ENCODE measurements at regions not wholly inside any gene's neighbourhood (a gene's known extent, or its start where the extent isn't known, plus 50 kb on each side); places are given as distances from the start of the nearest gene placed in this dataset.

GRCh38 chr6:126905917-126906316 lies 212.6 kb upstream of the RSPO3 start:
- DNase-seq (no peak), ATAC-seq (replicated peaks) (no peak)
- H3K4me1 Mint-ChIP-seq = no peaks in the 10 kb centered on the region
- H3K4me3 Mint-ChIP-seq = no peak overlapping the region
- H3K36me3 Mint-ChIP-seq = no peaks in the 10 kb centered on the region
- H3K9me3 Mint-ChIP-seq = no peaks in the 10 kb centered on the region
- H3K27me3 Mint-ChIP-seq = no peaks in the 10 kb centered on the region
- H3K27ac Mint-ChIP-seq = no peak overlapping the region

- DNase-seq (no peak), ATAC-seq (replicated peaks) (no peak)
- Mint-ChIP-seq H3K36me3 (no peaks in the 10 kb centered on the region), H3K4me3 (no peak overlapping the region), H3K27me3 (no peaks in the 10 kb centered on the region), H3K9me3 (no peaks in the 10 kb centered on the region), H3K27ac (no peak overlapping the region), H3K4me1 (no peaks in the 10 kb centered on the region)
Measured at GRCh38 chr6:126907312-126907711, 211.2 kb upstream of the RSPO3 start.

DNA sequence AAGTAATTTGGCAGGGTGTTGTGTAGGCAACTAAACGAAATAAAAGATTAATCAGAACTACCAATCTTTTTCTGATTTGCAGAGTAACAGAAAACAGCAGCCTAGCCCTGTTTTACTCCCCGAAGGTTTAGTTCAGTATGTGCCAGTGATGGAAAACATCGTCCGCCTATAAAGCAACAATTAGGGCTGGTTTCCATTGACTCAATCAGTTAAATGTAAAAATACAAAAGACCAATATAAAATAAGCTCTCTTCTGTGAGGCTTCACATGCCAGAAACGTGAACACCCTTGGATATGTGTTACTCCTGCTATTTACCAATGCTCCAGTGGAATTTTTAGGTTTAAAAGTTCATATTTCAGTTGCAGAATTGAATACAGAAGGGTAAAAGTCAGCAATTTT lies 210.5 kb upstream of the RSPO3 start:
- no peaks in the 10 kb centered on the region for H3K4me1 Mint-ChIP-seq

DNA sequence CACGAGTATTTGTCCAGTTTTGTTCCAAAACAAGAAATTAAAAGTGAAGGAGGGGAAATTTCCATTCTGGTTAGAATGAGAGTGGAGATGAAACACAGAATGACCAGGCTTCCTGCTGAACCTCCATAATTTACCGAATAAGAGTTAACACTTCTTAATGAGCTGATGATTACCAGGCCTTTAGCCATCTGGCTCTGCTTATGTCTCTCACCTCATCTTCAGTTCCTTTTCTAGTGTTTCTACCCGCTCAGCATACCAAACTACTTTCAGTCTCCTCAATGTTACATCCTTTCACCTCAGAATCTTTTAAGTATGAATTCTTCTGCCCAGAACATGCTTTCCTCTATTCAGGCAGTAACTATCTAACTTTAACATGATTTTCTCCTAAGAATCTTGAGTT lies 209.0 kb upstream of the RSPO3 start:
- DNase-seq (no peak), ATAC-seq (replicated peaks) (no peak)
- Mint-ChIP-seq H3K36me3 (no peaks in the 10 kb centered on the region), H3K27me3 (no peaks in the 10 kb centered on the region), H3K27ac (no peak overlapping the region), H3K4me3 (no peak overlapping the region), H3K4me1 (no peaks in the 10 kb centered on the region), H3K9me3 (no peaks in the 10 kb centered on the region)

More for the DNA sequence above, 210.5 kb upstream of the RSPO3 start:
- Mint-ChIP-seq H3K9me3 (no peaks in the 10 kb centered on the region), H3K36me3 (no peaks in the 10 kb centered on the region), H3K27me3 (no peaks in the 10 kb centered on the region), H3K4me3 (no peak overlapping the region), H3K27ac (no peak overlapping the region)
- ATAC-seq (replicated peaks) = no peak
- no peak for DNase-seq

DNA sequence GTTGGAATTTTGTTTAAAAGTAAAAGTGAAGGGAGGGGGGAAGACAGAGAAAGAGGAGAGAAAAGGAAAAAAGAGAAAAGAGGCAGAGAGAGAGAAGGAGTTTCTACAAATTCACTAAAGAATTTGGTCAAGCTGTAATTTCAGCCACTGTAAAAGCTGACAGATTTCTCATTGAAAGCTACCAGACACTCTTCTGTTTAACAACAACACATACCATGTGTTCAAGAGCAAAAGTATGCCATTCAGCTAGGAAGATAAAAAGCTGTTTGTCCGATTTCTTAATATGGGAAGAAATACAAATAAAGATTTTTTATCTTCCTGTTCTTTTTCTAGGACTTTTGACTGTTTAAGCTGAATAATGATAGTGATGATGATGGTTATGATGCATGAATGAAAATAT lies 204.8 kb upstream of the RSPO3 start:
- H3K36me3 Mint-ChIP-seq = no peaks in the 10 kb centered on the region
- DNase-seq = no peak
- H3K27ac Mint-ChIP-seq = no peak overlapping the region

DNA sequence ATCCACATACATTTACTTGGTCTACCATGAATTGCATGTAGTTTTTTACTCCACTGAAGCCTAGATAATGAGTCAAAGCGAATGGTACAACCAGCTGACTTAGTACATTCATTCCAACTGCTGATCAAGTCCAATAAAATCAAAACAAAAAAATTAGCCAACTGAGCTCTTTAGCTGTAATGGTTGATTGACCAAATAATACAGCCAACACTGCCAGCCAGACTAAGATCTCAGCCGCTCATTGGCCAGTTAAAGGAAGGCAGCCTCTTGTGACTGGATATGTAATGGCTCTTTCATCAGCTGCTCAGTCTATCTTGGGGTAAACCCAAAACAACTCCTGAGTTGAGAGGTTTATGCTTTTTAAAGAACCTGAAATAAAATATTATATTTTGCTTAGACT lies 204.3 kb upstream of the RSPO3 start:
- Mint-ChIP-seq H3K4me1 (no peaks in the 10 kb centered on the region), H3K4me3 (no peak overlapping the region), H3K36me3 (no peaks in the 10 kb centered on the region), H3K27ac (no peak overlapping the region), H3K9me3 (no peaks in the 10 kb centered on the region), H3K27me3 (no peaks in the 10 kb centered on the region)
- DNase-seq = no peak
- ATAC-seq (replicated peaks) = no peak

More for the DNA sequence above, 204.8 kb upstream of the RSPO3 start:
- no peak for ATAC-seq (replicated peaks)
- Mint-ChIP-seq H3K27me3 (no peaks in the 10 kb centered on the region), H3K9me3 (no peaks in the 10 kb centered on the region), H3K4me1 (no peaks in the 10 kb centered on the region), H3K4me3 (no peak overlapping the region)

GRCh38 chr6:126914801-126915200 lies 203.7 kb upstream of the RSPO3 start:
- H3K36me3 Mint-ChIP-seq = no peaks in the 10 kb centered on the region
- H3K27ac Mint-ChIP-seq = no peak overlapping the region
- H3K27me3 Mint-ChIP-seq = no peaks in the 10 kb centered on the region
- H3K4me1 Mint-ChIP-seq = no peaks in the 10 kb centered on the region
- ATAC-seq (replicated peaks) = no peak
- no peak for DNase-seq
- H3K9me3 Mint-ChIP-seq = no peaks in the 10 kb centered on the region
- no peak overlapping the region for H3K4me3 Mint-ChIP-seq

- Mint-ChIP-seq H3K4me3 (no peak overlapping the region), H3K9me3 (no peaks in the 10 kb centered on the region), H3K36me3 (no peaks in the 10 kb centered on the region), H3K4me1 (no peaks in the 10 kb centered on the region), H3K27ac (no peak overlapping the region), H3K27me3 (no peaks in the 10 kb centered on the region)
- no peak for DNase-seq
- no peak for ATAC-seq (replicated peaks)
Measured at GRCh38 chr6:126919947-126920346, 198.5 kb upstream of the RSPO3 start.

DNA sequence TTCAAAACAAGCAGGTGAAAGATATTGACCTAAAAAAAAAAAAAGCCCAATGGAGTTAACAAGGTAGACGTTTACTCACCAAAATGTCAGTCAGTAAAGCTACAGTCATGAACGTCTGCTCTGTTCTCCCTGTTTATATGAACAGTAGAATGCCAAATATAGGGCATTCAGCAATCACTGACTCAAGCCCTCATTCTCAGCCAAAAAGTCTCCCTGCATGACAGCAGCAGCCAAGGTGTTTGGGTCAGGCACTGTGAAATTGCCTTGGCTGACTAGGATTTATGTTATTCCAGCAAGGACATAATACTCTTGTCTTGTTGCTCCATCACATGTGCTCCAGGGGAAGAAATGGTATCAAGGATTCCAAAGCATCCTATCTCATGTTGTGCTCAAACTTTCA lies 194.7 kb upstream of the RSPO3 start:
- no peak for ATAC-seq (replicated peaks)
- Mint-ChIP-seq H3K27ac (no peak overlapping the region), H3K4me3 (no peak overlapping the region), H3K9me3 (no peaks in the 10 kb centered on the region), H3K4me1 (no peaks in the 10 kb centered on the region), H3K27me3 (no peaks in the 10 kb centered on the region), H3K36me3 (no peaks in the 10 kb centered on the region)
- DNase-seq = no peak

DNA sequence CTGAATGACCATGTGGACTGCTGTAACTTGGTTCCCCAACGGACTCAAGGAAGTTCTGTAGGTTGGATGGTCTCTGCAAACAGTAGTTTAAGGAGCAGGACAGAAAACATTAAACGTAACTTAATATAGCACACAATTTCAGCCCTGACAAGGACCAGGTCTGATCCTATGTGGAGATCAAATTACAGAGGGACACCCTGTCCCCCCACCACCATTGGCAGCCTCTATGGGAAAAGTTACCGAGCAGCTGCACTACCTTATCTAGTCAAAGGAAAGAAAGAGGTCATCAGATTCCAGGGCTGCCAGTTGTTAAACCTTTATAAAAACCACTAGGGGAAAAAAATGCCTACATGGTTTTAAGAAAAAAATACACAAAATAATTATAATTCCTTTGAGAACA lies 191.5 kb upstream of the RSPO3 start:
- H3K9me3 Mint-ChIP-seq = no peaks in the 10 kb centered on the region
- no peaks in the 10 kb centered on the region for H3K36me3 Mint-ChIP-seq
- ATAC-seq (replicated peaks) (no peak), DNase-seq (no peak)
- no peaks in the 10 kb centered on the region for H3K27me3 Mint-ChIP-seq
- H3K4me1 Mint-ChIP-seq = no peaks in the 10 kb centered on the region
- H3K4me3 Mint-ChIP-seq = no peak overlapping the region
- H3K27ac Mint-ChIP-seq = no peak overlapping the region

DNA sequence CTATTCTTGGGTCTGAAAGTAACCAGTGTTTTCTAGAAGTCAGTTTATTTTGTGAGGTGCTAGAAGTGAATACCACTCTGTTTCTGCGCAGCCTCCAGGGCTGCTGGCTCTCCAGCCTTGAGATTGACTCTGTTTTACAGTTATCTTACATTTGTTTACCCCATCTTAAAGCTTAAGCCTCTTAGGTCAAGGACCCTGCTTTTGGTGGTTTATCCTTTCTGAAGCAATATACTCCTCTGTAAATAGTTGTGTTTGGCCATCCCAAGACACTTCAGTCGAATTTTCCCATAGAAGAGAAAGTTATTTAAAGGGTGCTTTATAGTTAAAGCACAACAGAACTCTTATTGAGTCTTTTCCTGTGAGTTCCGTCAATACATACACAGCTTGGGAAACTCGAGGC lies 190.6 kb upstream of the RSPO3 start:
- H3K4me3 Mint-ChIP-seq = no peak overlapping the region
- H3K4me1 Mint-ChIP-seq = no peaks in the 10 kb centered on the region
- ATAC-seq (replicated peaks) (no peak), DNase-seq (no peak)
- H3K27ac Mint-ChIP-seq = no peak overlapping the region
- no peaks in the 10 kb centered on the region for H3K9me3 Mint-ChIP-seq
- no peaks in the 10 kb centered on the region for H3K36me3 Mint-ChIP-seq
- no peaks in the 10 kb centered on the region for H3K27me3 Mint-ChIP-seq

- Mint-ChIP-seq H3K27ac (no peak overlapping the region), H3K36me3 (no peaks in the 10 kb centered on the region), H3K4me1 (no peaks in the 10 kb centered on the region), H3K9me3 (no peaks in the 10 kb centered on the region), H3K4me3 (no peak overlapping the region), H3K27me3 (no peaks in the 10 kb centered on the region)
- ATAC-seq (replicated peaks) (no peak), DNase-seq (no peak)
Measured at GRCh38 chr6:126937426-126937825, 181.0 kb upstream of the RSPO3 start.

DNA sequence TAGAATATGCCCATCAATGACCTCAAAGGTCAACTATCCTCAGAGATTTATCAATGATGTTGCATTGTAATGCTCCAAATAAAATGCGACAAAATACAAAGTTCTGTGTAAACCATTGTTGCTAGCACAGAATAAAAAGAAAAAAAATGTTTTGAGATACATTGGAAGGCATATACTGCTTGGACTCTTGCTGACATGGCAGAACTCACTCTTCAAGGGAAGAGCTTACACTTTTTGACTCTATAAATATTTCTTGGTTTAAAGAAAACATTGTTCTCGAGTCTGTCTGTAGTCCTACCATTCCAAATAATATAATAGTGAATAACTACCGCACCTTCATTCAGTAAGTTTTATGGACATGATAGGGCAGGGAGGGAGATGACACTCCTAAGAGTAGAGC lies 178.7 kb upstream of the RSPO3 start:
- Mint-ChIP-seq H3K27ac (no peak overlapping the region), H3K36me3 (no peaks in the 10 kb centered on the region), H3K4me3 (no peak overlapping the region), H3K4me1 (no peaks in the 10 kb centered on the region), H3K9me3 (no peaks in the 10 kb centered on the region), H3K27me3 (no peaks in the 10 kb centered on the region)
- no peak for ATAC-seq (replicated peaks)
- DNase-seq = no peak

DNA sequence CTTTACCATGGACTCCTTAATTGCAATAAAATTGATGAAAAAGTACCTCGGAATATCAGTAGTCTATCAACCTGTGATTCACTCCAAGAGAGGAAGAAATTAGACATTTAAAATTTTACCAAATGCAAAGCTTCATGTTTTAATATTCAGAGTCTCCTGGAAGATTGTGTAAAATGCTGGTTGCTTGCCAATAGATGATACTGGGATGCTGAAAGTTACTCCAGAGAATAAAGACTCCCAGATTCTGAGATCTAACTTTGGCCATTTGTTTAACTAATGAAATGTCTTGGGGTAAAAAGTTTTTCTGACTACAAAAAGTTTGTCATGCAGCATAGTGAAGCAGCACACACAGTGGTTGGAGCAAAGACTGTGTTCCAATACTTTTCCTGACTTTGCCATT lies 176.7 kb upstream of the RSPO3 start:
- Mint-ChIP-seq H3K36me3 (no peaks in the 10 kb centered on the region), H3K27ac (no peak overlapping the region), H3K4me1 (no peaks in the 10 kb centered on the region), H3K27me3 (no peaks in the 10 kb centered on the region), H3K9me3 (no peaks in the 10 kb centered on the region), H3K4me3 (no peak overlapping the region)
- ATAC-seq (replicated peaks) (no peak), DNase-seq (no peak)

DNA sequence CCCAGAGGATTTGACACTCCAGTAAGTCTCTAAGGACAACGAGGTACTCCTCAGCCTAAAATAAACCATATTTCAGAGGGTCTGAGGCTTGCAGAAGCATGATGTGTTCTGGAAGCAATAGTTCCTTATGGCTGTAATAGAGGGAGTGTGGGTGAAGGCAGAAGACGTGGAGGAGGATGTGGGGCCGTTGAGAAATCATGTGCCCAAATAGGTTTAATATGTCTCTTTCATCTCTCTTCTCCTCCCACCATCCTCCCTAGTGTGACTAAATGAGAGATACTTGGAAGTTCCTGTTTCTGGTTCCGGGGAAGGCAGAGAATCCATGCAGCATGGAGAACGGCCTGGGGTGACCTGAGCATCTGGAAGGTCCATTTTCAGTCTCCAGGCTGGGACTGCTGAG lies 174.0 kb upstream of the RSPO3 start:
- H3K27ac Mint-ChIP-seq = no peak overlapping the region
- H3K4me3 Mint-ChIP-seq = no peak overlapping the region
- H3K9me3 Mint-ChIP-seq = no peaks in the 10 kb centered on the region
- no peaks in the 10 kb centered on the region for H3K36me3 Mint-ChIP-seq
- ATAC-seq (replicated peaks) = no peak
- no peak for DNase-seq
- no peaks in the 10 kb centered on the region for H3K4me1 Mint-ChIP-seq
- H3K27me3 Mint-ChIP-seq = no peaks in the 10 kb centered on the region

DNA sequence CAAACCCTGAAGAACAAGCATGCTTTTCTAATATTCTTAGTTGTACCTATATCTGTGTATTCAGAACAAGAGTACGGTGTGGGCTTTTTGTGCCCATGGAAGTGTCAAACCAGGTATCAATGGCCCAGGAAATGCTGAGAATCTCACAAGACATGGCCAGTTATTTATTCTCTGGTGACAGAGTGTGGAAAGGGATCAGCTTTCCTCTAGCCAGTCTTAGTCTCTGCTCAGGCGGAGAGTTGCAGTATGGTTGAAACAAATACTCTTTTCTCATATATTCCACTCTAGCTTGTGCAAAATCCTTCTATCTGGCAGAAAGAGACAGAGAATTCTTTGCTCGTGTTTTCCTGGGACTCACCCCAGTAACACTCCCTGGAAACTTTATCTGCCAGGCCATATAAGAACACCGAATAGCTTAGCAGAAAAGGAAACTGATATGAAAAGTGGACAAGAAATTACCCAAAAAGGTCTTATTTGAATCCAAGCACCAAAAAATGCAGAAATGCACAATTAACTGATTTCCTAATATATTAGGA lies 173.3 kb upstream of the RSPO3 start:
- H3K4me3 Mint-ChIP-seq = no peak overlapping the region
- DNase-seq (no peak), ATAC-seq (replicated peaks) (no peak)
- no peak overlapping the region for H3K27ac Mint-ChIP-seq
- no peaks in the 10 kb centered on the region for H3K27me3 Mint-ChIP-seq
- no peaks in the 10 kb centered on the region for H3K9me3 Mint-ChIP-seq
- H3K36me3 Mint-ChIP-seq = no peaks in the 10 kb centered on the region
- no peaks in the 10 kb centered on the region for H3K4me1 Mint-ChIP-seq
